GM21529 (cell line): ENCODE measurements at regions not wholly inside any gene's neighbourhood (a gene's known extent, or its start where the extent isn't known, plus 50 kb on each side); places are given as distances from the start of the nearest gene placed in this dataset.

Experiments used
- ATAC-seq: cut with Tn5 transposase; IDR thresholded peaks from one replicate; pipeline ENCODE4 v1.9.1; 2021; ENCODE audit not compliant: unreplicated experiment

DNA sequence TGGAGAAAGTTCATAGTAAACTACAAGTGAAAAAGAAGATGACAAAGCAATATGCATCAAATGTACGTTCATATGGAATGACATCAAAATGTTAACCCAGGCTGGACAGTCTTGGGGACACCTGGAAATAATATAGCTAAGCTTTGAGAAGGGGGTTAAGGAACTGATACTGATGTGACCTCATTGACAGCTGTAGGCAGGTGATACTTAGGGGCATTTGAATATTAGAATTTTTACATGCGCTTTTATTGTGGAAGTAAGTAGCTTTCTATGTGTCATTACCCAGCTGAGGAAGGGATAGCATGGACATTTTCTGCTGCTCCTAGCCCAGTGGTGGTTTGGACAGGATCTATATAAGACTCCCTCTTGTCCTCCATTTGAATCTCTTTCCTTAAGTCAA lies 299.7 kb downstream of the CWC27 start:
- ATAC-seq = peak; percentile 36

DNA sequence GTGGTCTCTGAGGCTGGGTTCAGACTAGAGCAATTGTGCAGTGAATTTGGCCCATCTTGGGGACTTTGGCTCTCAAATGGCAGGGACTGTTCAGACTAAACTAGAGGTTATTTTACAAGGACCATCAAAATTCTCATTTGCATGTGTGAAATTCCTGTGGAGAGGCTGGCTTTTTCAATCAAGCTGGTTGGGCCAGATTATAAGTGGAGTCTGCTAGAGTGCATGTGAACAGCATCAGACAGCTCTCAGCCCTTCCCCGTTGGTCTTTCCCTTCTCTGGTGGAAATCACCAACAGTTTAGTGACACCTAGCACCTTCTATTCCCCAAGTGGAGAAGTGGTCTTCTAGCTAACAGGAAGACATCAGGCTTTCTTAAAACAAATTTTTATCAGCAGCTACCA lies 301.3 kb downstream of the CWC27 start:
- ATAC-seq = no peak

DNA sequence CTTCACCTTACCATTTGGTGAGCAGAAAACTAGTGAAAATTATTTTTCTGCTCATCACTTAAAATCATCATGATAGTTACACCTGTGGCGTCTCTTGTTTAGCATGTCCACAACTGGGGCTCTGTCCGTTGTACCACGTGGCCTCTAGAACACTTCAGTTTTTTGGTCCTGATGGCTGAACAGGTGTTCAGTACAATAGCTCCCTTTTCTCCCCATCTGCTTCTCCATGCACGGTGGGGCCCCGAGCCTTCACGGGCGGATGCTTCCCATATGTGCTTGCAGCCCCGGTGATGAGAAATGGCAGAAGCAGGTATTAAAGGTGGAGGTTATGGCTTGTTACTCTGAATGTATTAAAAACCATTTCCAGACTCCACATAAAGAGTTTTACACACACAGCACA lies 304.1 kb downstream of the CWC27 start:
- peak; percentile 32 for ATAC-seq

DNA sequence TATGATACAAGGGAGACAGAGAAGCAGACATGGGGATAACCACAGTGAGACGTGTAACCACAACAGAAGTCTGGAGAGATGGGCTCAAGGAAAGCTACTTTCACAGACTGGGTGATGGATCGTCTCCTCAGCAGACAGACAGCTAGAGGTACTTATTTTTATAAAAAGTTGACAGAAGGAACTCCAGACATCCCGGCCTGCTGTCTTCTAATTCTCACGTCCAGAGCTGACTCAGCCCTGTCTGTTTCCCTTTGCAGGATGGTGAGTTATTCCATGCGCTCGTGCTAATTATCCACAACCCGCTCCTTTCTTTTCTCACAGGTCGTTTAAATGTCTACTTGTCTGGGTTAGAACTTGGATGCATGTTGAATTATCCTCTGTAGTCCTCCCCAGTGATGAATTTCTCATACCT lies 304.5 kb downstream of the CWC27 start:
- ATAC-seq = no peak

DNA sequence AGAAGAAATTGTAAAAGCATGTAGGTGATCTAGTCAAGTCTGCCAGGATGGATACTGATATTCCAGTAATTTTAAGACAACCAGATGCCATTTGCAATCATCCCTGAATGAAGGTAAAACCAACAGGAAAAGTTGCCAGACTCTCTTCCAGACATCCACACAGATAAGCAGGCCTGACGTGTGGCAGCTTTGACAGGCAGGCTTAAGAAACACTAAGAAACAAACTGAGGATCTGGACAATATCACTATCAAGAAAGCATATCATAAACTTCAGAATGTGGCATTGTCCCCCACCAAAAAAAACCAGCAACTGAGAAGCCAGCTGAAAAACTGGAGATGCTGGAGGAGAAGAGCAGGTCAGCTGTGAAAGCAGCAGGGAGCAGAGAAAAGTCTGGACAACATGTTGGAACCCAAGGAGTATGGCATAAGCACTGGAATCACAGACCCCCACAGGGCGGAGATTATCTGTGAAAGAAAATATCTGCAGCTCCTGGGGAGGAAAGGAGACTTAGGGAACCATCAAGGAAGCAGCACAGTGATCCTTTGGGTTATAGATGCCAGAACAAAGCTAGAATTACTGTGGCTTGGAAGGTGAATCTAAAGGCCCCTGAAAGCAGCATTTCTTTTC lies 307.0 kb downstream of the CWC27 start:
- ATAC-seq = no peak

DNA sequence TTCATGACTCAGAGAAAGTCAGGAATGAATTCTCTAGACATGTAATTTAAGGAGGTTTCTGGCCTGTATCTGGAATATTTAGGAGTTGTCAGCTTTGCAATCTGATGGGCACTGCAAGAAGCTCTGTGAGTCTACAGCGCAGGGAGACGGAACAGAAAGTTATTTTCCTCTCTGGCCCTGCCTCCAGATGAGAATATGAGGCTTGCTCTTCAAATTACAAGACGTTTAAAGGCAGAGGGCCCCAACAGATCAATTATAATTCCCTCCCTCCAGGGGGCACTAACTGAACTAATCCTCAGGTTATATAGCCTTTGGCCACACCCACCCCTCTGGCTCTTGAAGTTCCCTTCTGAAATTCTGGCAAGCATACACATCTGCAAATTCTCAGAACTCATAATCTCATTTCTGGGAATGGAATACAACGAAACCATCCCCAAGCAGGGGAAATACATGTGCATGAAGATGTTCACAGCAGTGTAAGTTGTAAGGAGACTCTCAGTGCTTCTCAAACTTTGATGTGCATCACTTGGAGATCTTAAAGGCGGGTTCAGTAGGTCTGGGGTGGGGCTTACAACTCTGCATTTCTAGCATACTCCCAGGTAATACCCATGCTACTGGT lies 307.6 kb downstream of the CWC27 start:
- peak; percentile 77 for ATAC-seq

DNA sequence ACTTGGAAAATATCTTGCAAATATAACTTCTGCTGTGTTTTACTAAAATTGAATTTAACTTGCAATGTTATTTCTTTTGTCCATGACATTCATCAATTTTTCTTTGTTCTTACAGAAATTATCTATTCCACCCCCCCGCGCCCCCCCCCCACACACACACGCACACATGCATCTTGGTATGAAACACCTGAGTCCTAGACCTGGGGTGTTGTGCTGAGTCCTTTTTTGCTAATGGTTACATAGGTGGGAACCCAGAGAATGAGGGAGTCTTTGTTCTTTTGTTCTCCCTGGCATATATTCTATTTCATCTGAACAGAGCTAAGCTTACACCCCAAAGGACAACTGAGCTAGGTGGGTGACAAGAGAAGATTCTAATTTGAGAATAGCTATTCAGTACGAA lies 308.9 kb downstream of the CWC27 start:
- ATAC-seq = no peak

DNA sequence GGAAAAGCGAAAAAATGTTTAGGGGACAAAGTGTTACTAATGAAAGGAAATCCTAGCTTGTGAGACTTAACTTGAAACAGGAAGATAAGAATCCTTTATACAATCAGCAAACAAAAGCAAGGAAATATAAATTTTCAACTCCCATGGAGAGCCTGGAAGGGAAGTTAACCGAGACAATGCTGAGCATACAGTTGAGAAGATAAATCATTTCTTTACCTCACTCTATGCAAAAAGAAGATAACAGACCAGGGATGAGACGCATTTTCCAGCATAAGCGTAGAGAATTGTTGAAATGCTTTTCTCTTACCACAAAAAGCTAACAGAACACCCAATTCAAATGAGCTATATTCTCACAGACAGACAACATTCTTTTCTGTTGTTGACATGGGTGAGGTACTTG lies 309.6 kb downstream of the CWC27 start:
- ATAC-seq = no peak

DNA sequence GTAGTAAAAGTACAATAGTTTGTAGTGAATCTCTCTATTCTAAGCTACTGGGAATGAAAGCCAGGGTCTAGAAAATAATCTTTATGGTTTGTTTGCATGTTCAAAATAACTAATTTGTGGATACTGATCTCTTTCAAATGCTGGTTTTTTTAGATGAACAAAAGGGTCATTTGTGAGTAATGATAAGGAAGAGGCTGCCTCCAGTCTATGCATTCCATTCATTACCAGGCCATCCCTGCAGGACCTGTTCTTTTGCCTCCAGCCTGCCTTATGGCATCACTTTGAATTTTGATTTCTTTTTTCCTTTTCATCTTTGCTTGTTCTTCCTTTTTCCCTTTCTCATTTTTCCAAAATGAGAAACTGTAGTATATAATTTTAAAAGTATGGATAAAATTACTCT lies 312.3 kb downstream of the CWC27 start:
- no peak for ATAC-seq

DNA sequence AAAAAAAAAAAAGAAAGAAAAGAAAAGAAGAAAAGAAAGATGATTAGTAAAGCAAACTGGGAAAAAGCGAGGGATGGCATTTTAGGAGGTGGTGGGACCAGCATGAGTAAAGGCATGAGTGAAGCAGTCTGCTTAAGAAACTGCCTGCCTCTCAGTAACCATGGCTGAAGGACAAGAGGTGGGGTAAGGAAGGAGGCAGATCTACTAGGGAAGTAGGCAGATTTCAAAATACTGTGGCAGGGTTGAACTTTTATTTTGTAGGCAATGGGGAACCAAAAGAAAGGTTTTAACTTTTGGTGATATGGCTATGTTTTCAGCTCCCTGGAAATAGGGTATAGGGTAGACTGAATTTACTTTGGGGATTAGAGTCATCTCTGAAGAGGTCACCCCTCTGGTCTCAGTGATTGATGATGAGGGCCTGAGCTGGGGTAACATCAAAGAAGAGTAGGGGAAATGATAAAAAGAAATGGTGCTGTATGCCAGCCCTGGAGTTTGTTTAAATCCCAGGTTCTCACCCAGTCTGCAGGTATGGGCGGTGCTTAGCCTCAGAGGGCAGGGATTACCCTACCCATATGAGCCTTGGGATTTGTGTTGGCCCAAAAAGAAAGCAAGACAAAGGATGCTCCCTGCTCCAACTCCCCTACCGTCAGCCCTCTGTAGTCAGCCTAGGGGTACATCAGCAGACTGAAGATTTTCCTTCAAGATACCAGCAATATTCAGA lies 316.2 kb downstream of the CWC27 start:
- no peak for ATAC-seq

DNA sequence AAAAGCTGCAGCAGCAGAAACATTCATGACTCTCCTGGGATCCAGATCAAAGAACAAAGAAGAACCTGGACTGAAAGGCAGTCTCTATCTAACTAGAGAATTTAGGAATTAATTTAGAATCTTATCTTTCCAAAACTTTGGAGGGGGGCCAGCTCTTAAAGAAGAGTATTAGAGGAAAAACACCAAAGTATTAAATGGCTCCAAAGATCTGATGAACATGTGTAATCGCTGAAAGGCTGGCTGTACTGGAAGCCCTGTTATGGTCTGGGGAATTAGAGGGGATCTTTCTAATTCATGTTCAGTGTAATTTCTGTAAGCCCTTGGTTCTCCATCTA lies 316.8 kb downstream of the CWC27 start:
- no peak for ATAC-seq

DNA sequence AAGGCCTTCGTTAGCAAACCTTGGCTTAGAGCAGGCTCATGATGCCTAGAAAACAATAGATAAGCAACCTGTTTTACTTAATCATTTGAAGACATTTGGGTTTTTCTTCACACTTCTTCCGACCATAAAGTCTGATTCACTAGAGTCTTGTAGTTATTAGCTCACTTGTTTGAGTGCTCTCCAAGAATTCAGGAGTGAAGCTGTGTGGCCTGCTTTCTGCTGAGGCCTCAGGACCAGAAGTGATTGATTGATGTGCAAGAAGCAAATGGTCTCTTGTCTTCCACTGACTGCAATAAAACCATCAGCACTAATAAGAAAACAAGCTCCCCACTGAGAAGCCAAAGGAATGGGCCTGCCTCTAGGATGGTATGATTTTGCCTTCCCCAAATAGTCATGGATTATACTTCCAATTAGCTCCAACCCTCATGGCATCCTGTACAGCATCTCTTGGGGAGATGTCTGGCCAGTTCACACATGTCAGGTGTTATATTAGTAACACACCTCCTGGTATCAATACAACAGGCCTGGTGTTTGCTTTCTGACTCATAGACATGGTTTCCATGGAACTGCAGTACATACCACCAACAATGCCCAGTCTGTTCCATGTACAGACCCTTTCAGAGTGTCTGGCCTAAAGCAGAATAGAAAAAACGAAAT lies 317.6 kb downstream of the CWC27 start:
- no peak for ATAC-seq

DNA sequence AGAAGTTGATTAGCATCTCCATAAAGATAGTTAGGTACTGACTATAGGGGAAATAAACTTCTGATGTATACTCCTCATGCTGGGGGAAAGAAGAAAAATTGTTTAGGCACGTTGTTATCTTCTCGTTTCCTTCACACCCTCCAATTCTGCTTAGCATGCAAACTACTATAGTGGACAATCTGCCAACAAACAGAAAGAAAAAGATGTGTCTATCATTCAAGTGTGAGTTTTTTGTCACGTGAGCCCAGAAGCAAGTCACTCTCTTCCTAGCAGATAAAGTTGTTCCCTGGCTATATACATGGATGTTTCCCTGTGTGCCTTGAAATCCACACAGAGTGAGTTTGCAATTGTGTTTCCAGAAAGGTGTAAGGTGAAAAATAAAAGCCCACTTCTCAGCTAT lies 318.4 kb downstream of the CWC27 start:
- ATAC-seq = no peak

DNA sequence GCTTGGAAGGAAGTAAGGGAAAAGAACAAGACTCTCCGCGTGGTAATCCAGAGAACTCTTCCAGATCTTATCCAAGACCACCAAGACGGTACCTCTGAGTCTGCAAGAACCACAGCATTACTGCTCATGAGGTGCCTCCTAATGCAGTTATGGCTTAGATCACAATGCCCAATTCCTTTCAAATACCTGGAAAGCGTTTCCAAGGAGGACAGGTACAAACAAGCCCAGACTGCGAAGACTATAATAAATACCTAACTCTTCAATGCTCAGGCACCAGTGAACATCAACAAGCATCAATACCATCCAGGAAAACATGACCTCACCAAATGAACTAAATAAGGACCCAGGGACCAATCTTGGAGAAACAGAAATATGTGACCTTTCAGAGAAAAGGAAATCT lies 325.5 kb downstream of the CWC27 start:
- no peak for ATAC-seq

DNA sequence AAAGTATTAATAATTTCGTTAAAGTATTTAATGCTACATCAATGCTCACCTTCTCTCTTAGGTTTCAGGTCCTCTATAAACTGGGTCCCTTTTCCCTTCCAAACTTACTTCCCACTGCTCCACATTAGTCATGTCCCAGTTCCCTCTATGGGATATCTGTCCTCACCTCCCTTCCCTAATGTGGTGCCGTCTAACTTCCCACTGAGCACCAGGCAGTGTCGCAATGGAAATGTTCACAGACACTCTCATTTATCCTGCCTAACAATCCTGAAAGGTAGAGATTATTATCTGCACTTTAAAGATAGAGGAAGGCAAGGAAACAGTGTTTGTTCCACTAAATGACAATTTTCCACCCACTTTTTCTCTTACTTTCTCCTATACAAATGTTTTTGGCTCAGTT lies 329.7 kb downstream of the CWC27 start:
- ATAC-seq = no peak
